Mammary epithelial cell (primary cell): ENCODE measurements at regions not wholly inside any gene's neighbourhood (a gene's known extent, or its start where the extent isn't known, plus 50 kb on each side); places are given as distances from the start of the nearest gene placed in this dataset.

Source experiments
- EZH2 ChIP-seq: IDR thresholded peaks from 2 replicates; pipeline ENCODE4 v1.6.1; 2012; ENCODE audit warnings: low read length, inconsistent platforms, borderline replicate concordance
- TF ChIP-seq, protein P1 (sequence below), 2 donors: IDR thresholded peaks in 1 of 2; conservative IDR thresholded peaks in 1 of 2; 2 replicates each; pipeline ENCODE4 v1.5.1; 2011 to 2012; ENCODE audit warnings: inconsistent platforms in 2 of 2, low read length in 2 of 2, mild to moderate bottlenecking in 2 of 2, control low read depth in 1 of 2, low read depth in 1 of 2; ENCODE audit not compliant: insufficient read depth in 1 of 2; ENCODE audit errors: extremely low read depth in 1 of 2

DNA sequence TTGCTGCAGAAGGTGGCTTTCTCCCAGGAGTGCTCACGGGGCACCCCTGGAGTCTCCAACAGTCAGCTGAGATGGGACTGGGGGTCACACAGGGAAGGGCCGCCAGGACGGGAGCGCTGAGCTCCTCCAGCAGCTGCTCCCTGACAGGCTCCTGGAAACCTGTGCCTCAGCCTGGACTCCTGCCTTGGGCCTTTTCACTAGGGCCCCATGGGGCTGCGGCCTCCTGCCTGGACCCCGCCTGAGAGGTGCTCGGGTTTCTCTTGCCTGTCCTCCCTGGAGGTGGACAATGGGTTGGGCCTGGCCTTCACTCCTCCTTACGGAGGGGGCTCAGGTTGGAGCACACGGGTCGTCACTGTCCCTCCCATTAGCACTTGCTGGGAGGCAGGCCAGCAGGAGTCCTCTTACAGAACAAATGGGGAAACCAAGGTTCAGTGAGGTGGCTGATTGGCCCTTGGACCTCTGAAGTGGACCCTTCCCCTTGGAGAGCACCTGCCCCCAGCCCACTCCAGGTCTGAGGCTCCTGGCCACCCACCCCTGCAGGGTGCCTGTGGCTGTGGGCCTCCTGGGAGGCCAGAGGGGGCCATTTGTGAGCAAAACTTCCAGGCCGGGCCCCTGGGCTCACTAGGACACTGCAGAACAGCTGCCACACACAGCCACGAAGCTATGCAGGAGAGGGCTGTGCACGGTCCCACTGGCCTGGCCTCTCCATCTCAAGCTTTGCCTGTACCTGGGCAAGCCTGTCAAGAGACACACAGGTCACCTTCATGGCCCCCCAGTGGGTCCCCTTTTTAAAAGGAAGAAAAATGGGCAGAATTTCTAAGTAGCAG lies 57.1 kb upstream of the ODC1 start:
- TF ChIP-seq, protein P1, sequence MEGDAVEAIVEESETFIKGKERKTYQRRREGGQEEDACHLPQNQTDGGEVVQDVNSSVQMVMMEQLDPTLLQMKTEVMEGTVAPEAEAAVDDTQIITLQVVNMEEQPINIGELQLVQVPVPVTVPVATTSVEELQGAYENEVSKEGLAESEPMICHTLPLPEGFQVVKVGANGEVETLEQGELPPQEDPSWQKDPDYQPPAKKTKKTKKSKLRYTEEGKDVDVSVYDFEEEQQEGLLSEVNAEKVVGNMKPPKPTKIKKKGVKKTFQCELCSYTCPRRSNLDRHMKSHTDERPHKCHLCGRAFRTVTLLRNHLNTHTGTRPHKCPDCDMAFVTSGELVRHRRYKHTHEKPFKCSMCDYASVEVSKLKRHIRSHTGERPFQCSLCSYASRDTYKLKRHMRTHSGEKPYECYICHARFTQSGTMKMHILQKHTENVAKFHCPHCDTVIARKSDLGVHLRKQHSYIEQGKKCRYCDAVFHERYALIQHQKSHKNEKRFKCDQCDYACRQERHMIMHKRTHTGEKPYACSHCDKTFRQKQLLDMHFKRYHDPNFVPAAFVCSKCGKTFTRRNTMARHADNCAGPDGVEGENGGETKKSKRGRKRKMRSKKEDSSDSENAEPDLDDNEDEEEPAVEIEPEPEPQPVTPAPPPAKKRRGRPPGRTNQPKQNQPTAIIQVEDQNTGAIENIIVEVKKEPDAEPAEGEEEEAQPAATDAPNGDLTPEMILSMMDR (conservative IDR thresholded peaks at IDR 0.05 in 1 of 2, IDR thresholded peaks at IDR 0.05 in 1 of 2; ENCODE audit: extremely low read depth in 1 of 2, insufficient read depth in 1 of 2, low read depth in 1 of 2, low read length in 2 of 2), result no peak
- no peak for TF ChIP-seq EZH2
